ENCODE measurements at regions not wholly inside any gene's neighbourhood (a gene's known extent, or its start where the extent isn't known, plus 50 kb on each side); places are given as distances from the start of the nearest gene placed in this dataset.

GRCh38 chr1:191096405-191096804, 618.7 kb upstream of the BRINP3 start:
- no peak for DNase-seq
- WGBS (ENCODE audit: insufficient coverage): no CpG with 5 or more reads among the region's 1 CpG
- no peaks in the 10 kb centered on the region for H3K4me1 ChIP-seq (ENCODE audit: control insufficient read depth, insufficient read depth, low read length)
- H3K4me3 ChIP-seq (ENCODE audit: low read length): no peak overlapping the region
- H3K9me3 ChIP-seq (replicated peaks; ENCODE audit: control insufficient read depth, low read depth, low read length): no peaks in the 10 kb centered on the region
- no peak overlapping the region for H3K27ac ChIP-seq (ENCODE audit: low read length)
- no peaks in the 10 kb centered on the region for H3K27me3 ChIP-seq (ENCODE audit: control insufficient read depth, insufficient read depth, low read length)
- H3K36me3 ChIP-seq (ENCODE audit: control insufficient read depth, insufficient read depth, low read length): no peaks in the 10 kb centered on the region

DNA sequence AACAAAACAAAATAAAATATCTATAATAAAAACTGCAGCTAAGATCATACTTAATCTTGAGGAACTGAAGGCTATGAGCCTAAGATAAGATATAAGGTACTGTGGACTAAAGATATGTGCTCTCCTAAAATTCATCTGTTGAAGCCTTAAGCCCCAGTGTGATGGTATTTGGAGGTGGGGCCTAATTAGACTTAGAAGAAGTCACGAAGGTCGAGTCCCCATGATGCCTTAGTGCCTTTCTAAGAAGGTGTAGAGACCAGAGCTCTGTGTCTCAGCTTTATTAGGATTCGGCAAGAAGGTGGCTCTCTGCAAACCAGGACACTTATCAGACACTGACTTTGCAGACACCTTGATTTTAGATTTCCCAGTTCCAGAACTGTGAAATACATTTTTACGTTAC, 622.0 kb upstream of the BRINP3 start:
- DNase-seq: no peak
- Histone ChIP-seq H3K27ac (ENCODE audit: low read length) (no peak overlapping the region), H3K36me3 (ENCODE audit: control insufficient read depth, insufficient read depth, low read length) (no peaks in the 10 kb centered on the region), H3K27me3 (ENCODE audit: control insufficient read depth, insufficient read depth, low read length) (no peaks in the 10 kb centered on the region), H3K9me3 (replicated peaks; ENCODE audit: control insufficient read depth, low read depth, low read length) (no peaks in the 10 kb centered on the region), H3K4me3 (ENCODE audit: low read length) (no peak overlapping the region), H3K4me1 (ENCODE audit: control insufficient read depth, insufficient read depth, low read length) (no peaks in the 10 kb centered on the region)
- WGBS (ENCODE audit: insufficient coverage): 100% methylated on average over 1 of the region's 4 CpGs

DNA sequence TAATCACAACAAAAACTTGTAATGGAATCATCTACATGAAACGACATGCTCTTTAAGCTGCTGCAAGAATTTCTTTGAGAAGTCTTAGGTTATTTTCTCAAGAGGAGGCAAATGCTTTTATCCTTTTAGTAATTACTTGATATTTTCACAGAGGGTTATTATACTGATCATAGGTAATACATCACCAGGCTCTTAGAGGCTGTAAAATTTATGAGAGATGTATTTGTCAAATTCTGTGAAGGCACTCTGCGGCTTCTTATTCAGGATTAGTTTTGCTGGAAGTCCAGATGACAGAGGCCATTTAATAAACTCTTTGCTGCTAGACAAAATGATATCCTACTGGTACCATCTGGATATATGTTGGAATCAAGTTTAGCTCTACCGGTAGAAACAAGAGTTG, 624.3 kb upstream of the BRINP3 start:
- Histone ChIP-seq H3K4me3 (ENCODE audit: low read length) (no peak overlapping the region), H3K27me3 (ENCODE audit: control insufficient read depth, insufficient read depth, low read length) (no peaks in the 10 kb centered on the region), H3K9me3 (replicated peaks; ENCODE audit: control insufficient read depth, low read depth, low read length) (no peaks in the 10 kb centered on the region), H3K27ac (ENCODE audit: low read length) (no peak overlapping the region), H3K4me1 (ENCODE audit: control insufficient read depth, insufficient read depth, low read length) (no peaks in the 10 kb centered on the region), H3K36me3 (ENCODE audit: control insufficient read depth, insufficient read depth, low read length) (no peaks in the 10 kb centered on the region)
- no CpG with 5 or more reads among the region's 3 CpGs for WGBS (ENCODE audit: insufficient coverage)
- DNase-seq: no peak

GRCh38 chr1:191125950-191126349, 648.3 kb upstream of the BRINP3 start:
- WGBS (ENCODE audit: insufficient coverage): 94% methylated on average over 3 of the region's 3 CpGs
- H3K9me3 ChIP-seq (replicated peaks; ENCODE audit: control insufficient read depth, low read depth, low read length): peaks cover 2% of the 10 kb centered on the region

DNA sequence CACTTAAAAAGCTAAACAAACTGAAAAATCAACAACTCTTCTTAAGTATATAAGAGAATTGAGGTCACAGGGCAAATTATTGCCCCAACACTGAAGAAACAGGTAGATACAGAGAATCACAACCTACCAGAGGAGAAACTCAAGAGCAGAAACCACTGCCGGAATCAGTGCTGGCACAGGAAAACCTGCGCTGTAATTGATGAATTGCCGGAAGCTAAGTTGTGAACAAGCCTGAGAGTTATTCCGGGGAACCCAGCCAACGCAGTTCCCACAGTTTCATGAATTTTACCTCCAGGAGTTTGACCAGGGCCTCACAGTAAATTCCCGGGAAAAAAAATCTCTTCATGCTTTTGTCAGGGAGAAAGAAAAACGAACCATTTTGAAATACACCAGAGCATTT, 657.1 kb upstream of the BRINP3 start:
- H3K4me1 ChIP-seq (ENCODE audit: control insufficient read depth, insufficient read depth, low read length): no peaks in the 10 kb centered on the region
- H3K36me3 ChIP-seq (ENCODE audit: control insufficient read depth, insufficient read depth, low read length): no peaks in the 10 kb centered on the region
- H3K27me3 ChIP-seq (ENCODE audit: control insufficient read depth, insufficient read depth, low read length): no peaks in the 10 kb centered on the region
- peak; percentile 22 for DNase-seq
- WGBS (ENCODE audit: insufficient coverage): no CpG with 5 or more reads among the region's 7 CpGs
- no peak overlapping the region for H3K4me3 ChIP-seq (ENCODE audit: low read length)
- H3K9me3 ChIP-seq (replicated peaks; ENCODE audit: control insufficient read depth, low read depth, low read length): no peaks in the 10 kb centered on the region
- H3K27ac ChIP-seq (ENCODE audit: low read length): no peak overlapping the region

More at GRCh38 chr1:191125950-191126349, 648.3 kb upstream of the BRINP3 start:
- Histone ChIP-seq H3K4me1 (ENCODE audit: control insufficient read depth, insufficient read depth, low read length) (no peaks in the 10 kb centered on the region), H3K4me3 (ENCODE audit: low read length) (no peak overlapping the region), H3K27ac (ENCODE audit: low read length) (no peak overlapping the region), H3K36me3 (ENCODE audit: control insufficient read depth, insufficient read depth, low read length) (no peaks in the 10 kb centered on the region), H3K27me3 (ENCODE audit: control insufficient read depth, insufficient read depth, low read length) (no peaks in the 10 kb centered on the region)
- no peak for DNase-seq

DNA sequence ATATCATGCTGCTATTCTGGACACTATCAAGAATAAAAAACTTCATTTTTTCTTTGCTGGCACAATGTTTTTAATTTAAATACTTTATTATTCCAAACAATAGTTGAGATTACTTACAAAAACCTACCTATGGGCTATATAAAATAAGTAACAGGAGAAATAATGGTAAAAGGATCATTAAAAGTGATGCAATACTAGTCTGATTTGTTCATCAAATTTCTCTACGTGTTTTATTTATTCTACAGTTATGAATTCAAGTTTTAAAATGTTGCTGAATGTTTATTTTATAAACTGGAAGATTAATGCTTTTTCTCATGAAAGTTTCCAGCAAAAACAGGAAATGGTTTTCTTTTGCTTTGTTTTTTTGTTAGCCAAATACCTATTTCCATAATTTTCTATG, 662.4 kb upstream of the BRINP3 start:
- H3K27ac ChIP-seq (ENCODE audit: low read length): no peak overlapping the region
- H3K36me3 ChIP-seq (ENCODE audit: control insufficient read depth, insufficient read depth, low read length): no peaks in the 10 kb centered on the region
- no CpG with 5 or more reads among the region's 1 CpG for WGBS (ENCODE audit: insufficient coverage)
- no peak for DNase-seq
- no peaks in the 10 kb centered on the region for H3K9me3 ChIP-seq (replicated peaks; ENCODE audit: control insufficient read depth, low read depth, low read length)
- no peak overlapping the region for H3K4me3 ChIP-seq (ENCODE audit: low read length)
- H3K4me1 ChIP-seq (ENCODE audit: control insufficient read depth, insufficient read depth, low read length): no peaks in the 10 kb centered on the region
- no peaks in the 10 kb centered on the region for H3K27me3 ChIP-seq (ENCODE audit: control insufficient read depth, insufficient read depth, low read length)

DNA sequence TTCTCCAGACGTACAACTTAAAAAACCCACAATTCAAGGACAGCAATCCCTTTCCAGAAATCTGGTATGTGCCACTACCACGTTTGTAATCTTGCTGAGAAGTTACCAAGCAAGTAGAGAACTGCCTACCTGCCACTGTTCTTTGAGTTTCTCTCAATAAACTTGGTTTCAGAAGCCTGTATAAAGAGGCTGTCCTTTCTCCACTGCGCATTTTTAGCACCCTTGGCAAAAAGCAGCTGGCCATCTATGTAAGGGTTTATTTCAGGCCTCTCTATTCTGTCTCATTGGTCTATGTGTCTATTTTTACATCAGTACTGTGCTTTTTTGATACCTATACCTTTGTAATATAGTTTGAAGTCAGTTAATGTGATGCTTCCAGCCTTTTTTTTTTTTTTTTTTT, 665.1 kb upstream of the BRINP3 start:
- H3K4me1 ChIP-seq (ENCODE audit: control insufficient read depth, insufficient read depth, low read length): no peaks in the 10 kb centered on the region
- no peak overlapping the region for H3K27ac ChIP-seq (ENCODE audit: low read length)
- 17% methylated on average over 1 of the region's 3 CpGs for WGBS (ENCODE audit: insufficient coverage)

GRCh38 chr1:191145834-191146233, 668.2 kb upstream of the BRINP3 start:
- DNase-seq: no peak
- 78% methylated on average over 3 of the region's 3 CpGs for WGBS (ENCODE audit: insufficient coverage)
- H3K36me3 ChIP-seq (ENCODE audit: control insufficient read depth, insufficient read depth, low read length): no peaks in the 10 kb centered on the region
- H3K27ac ChIP-seq (ENCODE audit: low read length): no peak overlapping the region
- no peak overlapping the region for H3K4me3 ChIP-seq (ENCODE audit: low read length)
- H3K9me3 ChIP-seq (replicated peaks; ENCODE audit: control insufficient read depth, low read depth, low read length): no peaks in the 10 kb centered on the region
- no peaks in the 10 kb centered on the region for H3K4me1 ChIP-seq (ENCODE audit: control insufficient read depth, insufficient read depth, low read length)
- H3K27me3 ChIP-seq (ENCODE audit: control insufficient read depth, insufficient read depth, low read length): no peaks in the 10 kb centered on the region

More for the DNA sequence above, 665.1 kb upstream of the BRINP3 start:
- H3K27me3 ChIP-seq (ENCODE audit: control insufficient read depth, insufficient read depth, low read length): no peaks in the 10 kb centered on the region
- no peak overlapping the region for H3K4me3 ChIP-seq (ENCODE audit: low read length)
- no peaks in the 10 kb centered on the region for H3K9me3 ChIP-seq (replicated peaks; ENCODE audit: control insufficient read depth, low read depth, low read length)
- no peaks in the 10 kb centered on the region for H3K36me3 ChIP-seq (ENCODE audit: control insufficient read depth, insufficient read depth, low read length)
- DNase-seq: no peak

DNA sequence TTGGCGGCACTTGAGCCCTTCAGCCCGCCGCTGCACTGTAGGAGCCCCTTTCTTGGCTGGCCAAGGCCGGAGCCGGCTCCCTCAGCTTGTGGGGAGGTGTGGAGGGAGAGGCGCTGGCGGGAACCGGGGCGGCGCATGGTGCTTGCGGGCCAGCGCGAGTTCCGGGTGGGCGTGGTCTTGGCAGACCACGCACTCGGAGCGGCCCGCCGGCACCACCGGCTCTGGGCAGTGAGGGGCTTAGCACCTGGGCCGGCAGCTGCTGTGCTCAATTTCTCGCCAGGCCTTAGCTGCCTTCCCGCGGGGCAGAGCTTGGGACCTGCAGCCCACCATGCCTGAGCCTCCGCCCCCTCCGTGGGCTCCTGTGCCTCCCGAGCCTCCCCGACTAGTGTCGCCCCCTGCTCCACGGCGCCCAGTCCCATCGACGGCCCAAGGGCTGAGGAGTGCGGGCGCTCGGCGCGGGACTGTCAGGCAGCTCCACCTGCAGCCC, 673.7 kb upstream of the BRINP3 start:
- no peak for DNase-seq
- Histone ChIP-seq H3K27ac (ENCODE audit: low read length) (no peak overlapping the region), H3K4me3 (ENCODE audit: low read length) (no peak overlapping the region), H3K36me3 (ENCODE audit: control insufficient read depth, insufficient read depth, low read length) (no peaks in the 10 kb centered on the region), H3K4me1 (ENCODE audit: control insufficient read depth, insufficient read depth, low read length) (no peaks in the 10 kb centered on the region), H3K27me3 (ENCODE audit: control insufficient read depth, insufficient read depth, low read length) (no peaks in the 10 kb centered on the region), H3K9me3 (replicated peaks; ENCODE audit: control insufficient read depth, low read depth, low read length) (no peaks in the 10 kb centered on the region)
- 86% methylated on average over 32 of the region's 39 CpGs for WGBS (ENCODE audit: insufficient coverage)

GRCh38 chr1:191152776-191153175, 675.1 kb upstream of the BRINP3 start:
- Histone ChIP-seq H3K9me3 (replicated peaks; ENCODE audit: control insufficient read depth, low read depth, low read length) (no peaks in the 10 kb centered on the region), H3K27me3 (ENCODE audit: control insufficient read depth, insufficient read depth, low read length) (no peaks in the 10 kb centered on the region), H3K4me1 (ENCODE audit: control insufficient read depth, insufficient read depth, low read length) (no peaks in the 10 kb centered on the region), H3K4me3 (ENCODE audit: low read length) (no peak overlapping the region), H3K27ac (ENCODE audit: low read length) (no peak overlapping the region), H3K36me3 (ENCODE audit: control insufficient read depth, insufficient read depth, low read length) (no peaks in the 10 kb centered on the region)
- no CpG with 5 or more reads among the region's 4 CpGs for WGBS (ENCODE audit: insufficient coverage)
- DNase-seq: no peak

DNA sequence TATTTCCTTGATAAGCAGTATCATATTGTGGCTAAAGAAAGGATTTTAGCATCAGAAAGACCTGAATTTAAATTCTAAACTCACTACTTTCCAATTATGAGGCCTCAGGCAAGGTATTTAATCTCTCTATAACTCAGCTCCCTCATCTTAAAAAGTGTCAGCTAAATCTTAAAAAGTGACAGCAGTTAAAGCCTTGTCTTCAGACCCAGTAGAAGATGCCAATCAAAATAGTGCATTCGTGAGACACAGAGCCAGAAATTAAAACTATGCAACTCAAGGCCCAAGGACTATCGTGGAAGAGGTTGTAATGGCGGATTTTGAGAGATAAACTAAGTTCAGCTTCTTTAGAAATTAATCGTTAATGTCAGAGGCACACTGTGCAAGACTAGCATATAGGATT, 677.5 kb upstream of the BRINP3 start:
- WGBS (ENCODE audit: insufficient coverage): 70% methylated on average over 1 of the region's 4 CpGs
- no peaks in the 10 kb centered on the region for H3K27me3 ChIP-seq (ENCODE audit: control insufficient read depth, insufficient read depth, low read length)

More for the DNA sequence above, 677.5 kb upstream of the BRINP3 start:
- no peak overlapping the region for H3K27ac ChIP-seq (ENCODE audit: low read length)
- no peaks in the 10 kb centered on the region for H3K36me3 ChIP-seq (ENCODE audit: control insufficient read depth, insufficient read depth, low read length)
- no peak overlapping the region for H3K4me3 ChIP-seq (ENCODE audit: low read length)
- no peaks in the 10 kb centered on the region for H3K9me3 ChIP-seq (replicated peaks; ENCODE audit: control insufficient read depth, low read depth, low read length)
- no peak for DNase-seq
- H3K4me1 ChIP-seq (ENCODE audit: control insufficient read depth, insufficient read depth, low read length): no peaks in the 10 kb centered on the region
